ENCODE measurements at regions not wholly inside any gene's neighbourhood (a gene's known extent, or its start where the extent isn't known, plus 50 kb on each side); places are given as distances from the start of the nearest gene placed in this dataset.
"Not testable (repeated sequence)": the region's sequence is repeated elsewhere in the genome, so short reads cannot be mapped to it uniquely, and the experiment has no call there.

- H3K27me3 ChIP-seq (ENCODE audit: control insufficient read depth in 5 of 5, insufficient read depth in 4 of 5, low read length in 5 of 5); H3K4me3 ChIP-seq (ENCODE audit: low read depth in 1 of 5, low read length in 5 of 5); H3K9ac ChIP-seq (ENCODE audit: low read length in 5 of 5); H3K4me1 ChIP-seq (ENCODE audit: control insufficient read depth in 5 of 5, insufficient read depth in 5 of 5, low read length in 5 of 5); H3K9me3 ChIP-seq (ENCODE audit: control insufficient read depth in 5 of 5, low read length in 5 of 5); H3K27ac ChIP-seq (ENCODE audit: low read depth, low read length): not testable (repeated sequence)
- H3K36me3 ChIP-seq (ENCODE audit: control insufficient read depth in 5 of 5, insufficient read depth in 5 of 5, low read length in 5 of 5), result peaks cover 0 to 11% (median 4%) of the 10 kb centered on the region in 5 donors
These were observed 92.8 kb upstream of the AGTPBP1 start for GRCh38 chr9:85834591-85834990.

GRCh38 chr9:85843949-85844348, 97.0 kb upstream of the NAA35 start:
- peaks cover 3 to 28% (median 14%) of the 10 kb centered on the region in 5 donors for H3K36me3 ChIP-seq (ENCODE audit: control insufficient read depth in 5 of 5, insufficient read depth in 5 of 5, low read length in 5 of 5)
- not testable (repeated sequence) for H3K9ac ChIP-seq (ENCODE audit: low read length in 5 of 5); H3K27ac ChIP-seq (ENCODE audit: low read depth, low read length); H3K9me3 ChIP-seq (ENCODE audit: control insufficient read depth in 5 of 5, low read length in 5 of 5); H3K27me3 ChIP-seq (ENCODE audit: control insufficient read depth in 5 of 5, insufficient read depth in 4 of 5, low read length in 5 of 5); H3K4me3 ChIP-seq (ENCODE audit: low read depth in 1 of 5, low read length in 5 of 5); H3K4me1 ChIP-seq (ENCODE audit: control insufficient read depth in 5 of 5, insufficient read depth in 5 of 5, low read length in 5 of 5)

- not testable (repeated sequence) for H3K27ac ChIP-seq (ENCODE audit: low read depth, low read length); H3K9me3 ChIP-seq (ENCODE audit: control insufficient read depth in 5 of 5, low read length in 5 of 5); H3K9ac ChIP-seq (ENCODE audit: low read length in 5 of 5); H3K4me1 ChIP-seq (ENCODE audit: control insufficient read depth in 5 of 5, insufficient read depth in 5 of 5, low read length in 5 of 5); H3K27me3 ChIP-seq (ENCODE audit: control insufficient read depth in 5 of 5, insufficient read depth in 4 of 5, low read length in 5 of 5); H3K4me3 ChIP-seq (ENCODE audit: low read depth in 1 of 5, low read length in 5 of 5)
- H3K36me3 ChIP-seq (ENCODE audit: control insufficient read depth in 5 of 5, insufficient read depth in 5 of 5, low read length in 5 of 5), result peaks cover 0 to 17% (median 12%) of the 10 kb centered on the region in 5 donors
These were observed 93.2 kb upstream of the NAA35 start for GRCh38 chr9:85847782-85848181.

GRCh38 chr9:85858056-85858750, 82.7 kb upstream of the NAA35 start:
- Histone ChIP-seq H3K27me3 (ENCODE audit: control insufficient read depth in 5 of 5, insufficient read depth in 4 of 5, low read length in 5 of 5) (no peaks in the 10 kb centered on the region), H3K36me3 (ENCODE audit: control insufficient read depth in 5 of 5, insufficient read depth in 5 of 5, low read length in 5 of 5) (peaks cover 0 to 7% (median 0%) of the 10 kb centered on the region in 5 donors), H3K27ac (ENCODE audit: low read depth, low read length) (no peak overlapping the region), H3K9ac (ENCODE audit: low read length in 5 of 5) (no peak overlapping the region), H3K4me1 (ENCODE audit: control insufficient read depth in 5 of 5, insufficient read depth in 5 of 5, low read length in 5 of 5) (no peaks in the 10 kb centered on the region), H3K9me3 (ENCODE audit: control insufficient read depth in 5 of 5, low read length in 5 of 5) (no peaks in the 10 kb centered on the region), H3K4me3 (ENCODE audit: low read depth in 1 of 5, low read length in 5 of 5) (no peak overlapping the region)

- no peak overlapping the region for H3K4me3 ChIP-seq (ENCODE audit: low read depth in 1 of 5, low read length in 5 of 5)
- no peaks in the 10 kb centered on the region for H3K27me3 ChIP-seq (ENCODE audit: control insufficient read depth in 5 of 5, insufficient read depth in 4 of 5, low read length in 5 of 5)
- no peak overlapping the region for H3K27ac ChIP-seq (ENCODE audit: low read depth, low read length)
- no peaks in the 10 kb centered on the region for H3K9me3 ChIP-seq (ENCODE audit: control insufficient read depth in 5 of 5, low read length in 5 of 5)
- H3K9ac ChIP-seq (ENCODE audit: low read length in 5 of 5), result no peak overlapping the region
- peaks cover 0 to 7% (median 0%) of the 10 kb centered on the region in 5 donors for H3K36me3 ChIP-seq (ENCODE audit: control insufficient read depth in 5 of 5, insufficient read depth in 5 of 5, low read length in 5 of 5)
- no peaks in the 10 kb centered on the region for H3K4me1 ChIP-seq (ENCODE audit: control insufficient read depth in 5 of 5, insufficient read depth in 5 of 5, low read length in 5 of 5)
These were observed 81.2 kb upstream of the NAA35 start for GRCh38 chr9:85859765-85860164.

- H3K9ac ChIP-seq (ENCODE audit: low read length in 5 of 5); H3K9me3 ChIP-seq (ENCODE audit: control insufficient read depth in 5 of 5, low read length in 5 of 5); H3K27me3 ChIP-seq (ENCODE audit: control insufficient read depth in 5 of 5, insufficient read depth in 4 of 5, low read length in 5 of 5); H3K4me3 ChIP-seq (ENCODE audit: low read depth in 1 of 5, low read length in 5 of 5); H3K36me3 ChIP-seq (ENCODE audit: control insufficient read depth in 5 of 5, insufficient read depth in 5 of 5, low read length in 5 of 5); H3K4me1 ChIP-seq (ENCODE audit: control insufficient read depth in 5 of 5, insufficient read depth in 5 of 5, low read length in 5 of 5); H3K27ac ChIP-seq (ENCODE audit: low read depth, low read length): not testable (repeated sequence)
These were observed 79.1 kb upstream of the NAA35 start for GRCh38 chr9:85861882-85862281.

GRCh38 chr9:85863875-85864274, 77.1 kb upstream of the NAA35 start:
- Histone ChIP-seq H3K36me3 (ENCODE audit: control insufficient read depth in 5 of 5, insufficient read depth in 5 of 5, low read length in 5 of 5) (peaks cover 0 to 3% (median 0%) of the 10 kb centered on the region in 5 donors), H3K9ac (ENCODE audit: low read length in 5 of 5) (no peak overlapping the region), H3K27ac (ENCODE audit: low read depth, low read length) (no peak overlapping the region), H3K9me3 (ENCODE audit: control insufficient read depth in 5 of 5, low read length in 5 of 5) (no peaks in the 10 kb centered on the region), H3K4me1 (ENCODE audit: control insufficient read depth in 5 of 5, insufficient read depth in 5 of 5, low read length in 5 of 5) (no peaks in the 10 kb centered on the region), H3K27me3 (ENCODE audit: control insufficient read depth in 5 of 5, insufficient read depth in 4 of 5, low read length in 5 of 5) (no peaks in the 10 kb centered on the region), H3K4me3 (ENCODE audit: low read depth in 1 of 5, low read length in 5 of 5) (no peak overlapping the region)

GRCh38 chr9:85871008-85871407, 69.9 kb upstream of the NAA35 start:
- H3K4me1 ChIP-seq (ENCODE audit: control insufficient read depth in 5 of 5, insufficient read depth in 5 of 5, low read length in 5 of 5), result no peaks in the 10 kb centered on the region
- no peaks in the 10 kb centered on the region for H3K27me3 ChIP-seq (ENCODE audit: control insufficient read depth in 5 of 5, insufficient read depth in 4 of 5, low read length in 5 of 5)
- no peaks in the 10 kb centered on the region for H3K9me3 ChIP-seq (ENCODE audit: control insufficient read depth in 5 of 5, low read length in 5 of 5)
- no peak overlapping the region for H3K27ac ChIP-seq (ENCODE audit: low read depth, low read length)
- H3K9ac ChIP-seq (ENCODE audit: low read length in 5 of 5), result no peak overlapping the region
- no peaks in the 10 kb centered on the region for H3K36me3 ChIP-seq (ENCODE audit: control insufficient read depth in 5 of 5, insufficient read depth in 5 of 5, low read length in 5 of 5)
- no peak overlapping the region for H3K4me3 ChIP-seq (ENCODE audit: low read depth in 1 of 5, low read length in 5 of 5)

GRCh38 chr9:85871683-85872082, 69.3 kb upstream of the NAA35 start:
- not testable (repeated sequence) for H3K9me3 ChIP-seq (ENCODE audit: control insufficient read depth in 5 of 5, low read length in 5 of 5); H3K4me3 ChIP-seq (ENCODE audit: low read depth in 1 of 5, low read length in 5 of 5); H3K4me1 ChIP-seq (ENCODE audit: control insufficient read depth in 5 of 5, insufficient read depth in 5 of 5, low read length in 5 of 5); H3K36me3 ChIP-seq (ENCODE audit: control insufficient read depth in 5 of 5, insufficient read depth in 5 of 5, low read length in 5 of 5); H3K9ac ChIP-seq (ENCODE audit: low read length in 5 of 5); H3K27ac ChIP-seq (ENCODE audit: low read depth, low read length); H3K27me3 ChIP-seq (ENCODE audit: control insufficient read depth in 5 of 5, insufficient read depth in 4 of 5, low read length in 5 of 5)

- H3K9me3 ChIP-seq (ENCODE audit: control insufficient read depth in 5 of 5, low read length in 5 of 5), result no peaks in the 10 kb centered on the region
- no peaks in the 10 kb centered on the region for H3K4me1 ChIP-seq (ENCODE audit: control insufficient read depth in 5 of 5, insufficient read depth in 5 of 5, low read length in 5 of 5)
- no peaks in the 10 kb centered on the region for H3K27me3 ChIP-seq (ENCODE audit: control insufficient read depth in 5 of 5, insufficient read depth in 4 of 5, low read length in 5 of 5)
- no peak overlapping the region for H3K27ac ChIP-seq (ENCODE audit: low read depth, low read length)
- H3K36me3 ChIP-seq (ENCODE audit: control insufficient read depth in 5 of 5, insufficient read depth in 5 of 5, low read length in 5 of 5), result no peaks in the 10 kb centered on the region
- no peak overlapping the region for H3K9ac ChIP-seq (ENCODE audit: low read length in 5 of 5)
- H3K4me3 ChIP-seq (ENCODE audit: low read depth in 1 of 5, low read length in 5 of 5), result no peak overlapping the region
These were observed 68.5 kb upstream of the NAA35 start for GRCh38 chr9:85872463-85872862.

- H3K27me3 ChIP-seq (ENCODE audit: control insufficient read depth in 5 of 5, insufficient read depth in 4 of 5, low read length in 5 of 5), result no peaks in the 10 kb centered on the region
- H3K36me3 ChIP-seq (ENCODE audit: control insufficient read depth in 5 of 5, insufficient read depth in 5 of 5, low read length in 5 of 5), result peaks cover 0 to 4% (median 0%) of the 10 kb centered on the region in 5 donors
- no peaks in the 10 kb centered on the region for H3K9me3 ChIP-seq (ENCODE audit: control insufficient read depth in 5 of 5, low read length in 5 of 5)
- no peak overlapping the region for H3K4me3 ChIP-seq (ENCODE audit: low read depth in 1 of 5, low read length in 5 of 5)
- no peaks in the 10 kb centered on the region for H3K4me1 ChIP-seq (ENCODE audit: control insufficient read depth in 5 of 5, insufficient read depth in 5 of 5, low read length in 5 of 5)
- no peak overlapping the region for H3K27ac ChIP-seq (ENCODE audit: low read depth, low read length)
- no peak overlapping the region for H3K9ac ChIP-seq (ENCODE audit: low read length in 5 of 5)
These were observed 64.3 kb upstream of the NAA35 start for GRCh38 chr9:85876628-85877027.
